K562 (cell line): ENCODE measurements at regions not wholly inside any gene's neighbourhood (a gene's known extent, or its start where the extent isn't known, plus 50 kb on each side); places are given as distances from the start of the nearest gene placed in this dataset.

Experiments
- ATAC-seq: fragments of 200-7000 bp; cut with Tn5 transposase; 3 replicates; pipeline ENCODE4 v1.9.1; 2020; ENCODE audit warnings: moderate library complexity
- BruUV-seq: library from RNA; stranded (reverse); fragments of 400-500 nt; replicated peaks from 2 replicates; lab custom pipeline; 2021; lab: Mats Ljungman, UMichigan
- CTCF ChIA-PET: fragments of 300-600 bp; formaldehyde crosslinking; extraction: SDS; loops from one replicate; lab custom pipeline; 2021; ENCODE audit warnings: low intra/inter-chr PET ratio; lab: Yijun Ruan, JAX
- POLR2A ChIA-PET: fragments of 300-600, 350-650 bp; sonication (Branson Sonifier 250); formaldehyde crosslinking; extraction: SDS; loops from one replicate; lab custom pipeline; 2021; ENCODE audit warnings: antibody characterized with exemption, inconsistent platforms; lab: Yijun Ruan, JAX
- DNase-seq, 4 experiments: peaks; one replicate each; pipeline versions ENCODE4 v3.0.0 to v3.0.0-alpha.2; 2011 to 2018; ENCODE audit warnings: low spot score in 3 of 4, mixed read lengths in 3 of 4; ENCODE audit errors: extremely low read depth in 1 of 4
- FAIRE-seq: peaks from 2 replicates; lab custom pipeline; 2011; peaks lifted over from hg19 to GRCh38; lab: Jason Lieb, UNC
- H2AFZ ChIP-seq: 2 replicates; pipeline ENCODE4 v1.6.0; 2011; ENCODE audit warnings: low read depth, low read length, control low read depth, inconsistent platforms
- H3K27ac ChIP-seq: fragments of 200-600 bp; 3 replicates; pipeline ENCODE4 v1.8.0; 2011; ENCODE audit warnings: low read depth, mild to moderate bottlenecking, control low read depth, inconsistent platforms, low read length, moderate library complexity, mixed read lengths; ENCODE audit errors: extremely low read depth
- H3K27me3 ChIP-seq, 2 experiments: fragments of 300-600 bp in 1 of 2; 2 replicates in 1 of 2; 3 replicates in 1 of 2; pipeline versions ENCODE4 v1.6.0 to v1.8.0; 2011; ENCODE audit warnings: inconsistent platforms in 2 of 2, low read length in 2 of 2, mild to moderate bottlenecking in 1 of 2, mixed read lengths in 1 of 2, moderate library complexity in 1 of 2; ENCODE audit not compliant: control insufficient read depth in 2 of 2, insufficient read depth in 2 of 2
- H3K36me3 ChIP-seq: fragments of 300-600 bp; 3 replicates; pipeline ENCODE4 v1.8.0; 2011; ENCODE audit warnings: mild to moderate bottlenecking, low read length, inconsistent platforms; ENCODE audit not compliant: control insufficient read depth, insufficient read depth
- H3K4me1 ChIP-seq, 2 experiments: fragments of 200-600 bp in 1 of 2; replicated peaks in 1 of 2; 2 replicates in 1 of 2; 3 replicates in 1 of 2; pipeline versions ENCODE4 v1.5.1 to v1.8.0; 2011; ENCODE audit warnings: inconsistent platforms in 2 of 2, low read length in 2 of 2, mild to moderate bottlenecking in 1 of 2, mixed read lengths in 1 of 2, moderate library complexity in 1 of 2; ENCODE audit not compliant: control insufficient read depth in 2 of 2, insufficient read depth in 2 of 2
- H3K4me2 ChIP-seq: 2 replicates; pipeline ENCODE4 v1.6.1; 2011; ENCODE audit warnings: low read length, control low read depth, inconsistent platforms, mixed read lengths; ENCODE audit not compliant: insufficient read depth
- H3K4me3 ChIP-seq: fragments of 200-600 bp; sonication (generic), shearing (Covaris generic); 2 replicates; pipeline ENCODE4 v1.5.1; 2016; ENCODE audit warnings: control low read depth, inconsistent platforms
- H3K79me2 ChIP-seq: fragments of 200-600 bp; 3 replicates; pipeline ENCODE4 v1.8.0; 2011; ENCODE audit warnings: low read length, inconsistent platforms; ENCODE audit not compliant: control insufficient read depth, insufficient read depth
- H3K9ac ChIP-seq, 2 experiments: 2 replicates each; pipeline versions ENCODE4 v1.6.0 to v1.6.1; 2011; ENCODE audit warnings: low read depth in 2 of 2, low read length in 2 of 2, control low read depth in 1 of 2, inconsistent platforms in 1 of 2, mild to moderate bottlenecking in 1 of 2, mixed read lengths in 1 of 2; ENCODE audit not compliant: insufficient read depth in 1 of 2
- H3K9me1 ChIP-seq: one replicate; pipeline ENCODE4 v1.6.0; 2011; ENCODE audit warnings: inconsistent platforms, mild to moderate bottlenecking, low read length, moderate library complexity; ENCODE audit not compliant: control insufficient read depth, insufficient read depth
- H3K9me3 ChIP-seq: replicated peaks from 2 replicates; pipeline ENCODE4 v1.5.1; 2011; ENCODE audit warnings: low read depth, low read length, inconsistent platforms; ENCODE audit not compliant: control insufficient read depth, insufficient read depth
- H4K20me1 ChIP-seq: replicated peaks from 2 replicates; pipeline ENCODE4 v1.6.1; 2011; ENCODE audit warnings: low read length, inconsistent platforms, mixed read lengths; ENCODE audit not compliant: control insufficient read depth, insufficient read depth
- CBX5 ChIP-seq: IDR thresholded peaks from 2 replicates; pipeline ENCODE4 v1.6.1; 2014; ENCODE audit warnings: low read depth, borderline replicate concordance
- CHD1 ChIP-seq: fragments of 200-600 bp; sonication (generic); IDR thresholded peaks from one replicate; pipeline ENCODE4 v1.6.1; 2012; ENCODE audit warnings: mild to moderate bottlenecking, moderate library complexity, low read length, inconsistent platforms
- CHD4 ChIP-seq: fragments of 200-600 bp; sonication (generic); IDR thresholded peaks from 3 replicates; pipeline ENCODE4 v1.6.1; 2012; ENCODE audit warnings: low read depth, mild to moderate bottlenecking, mixed read lengths, low read length, inconsistent platforms; ENCODE audit not compliant: insufficient read depth, insufficient replicate concordance, poor library complexity, severe bottlenecking
- COPS2 ChIP-seq: fragments of 450-650 bp; conservative IDR thresholded peaks from 2 replicates; pipeline ENCODE4 v1.6.1; 2016; ENCODE audit warnings: mild to moderate bottlenecking, moderate library complexity
- EWSR1 ChIP-seq: fragments of 450-650 bp; IDR thresholded peaks from 2 replicates; pipeline ENCODE4 v1.6.1; 2018; ENCODE audit warnings: borderline replicate concordance, mild to moderate bottlenecking, low read depth, moderate library complexity; ENCODE audit not compliant: partially characterized antibody
- FOXA3 ChIP-seq, 2 experiments: fragments of 450-650 bp in 1 of 2; sonication (generic) in 1 of 2; formaldehyde crosslinking; IDR thresholded peaks in 1 of 2; conservative IDR thresholded peaks in 1 of 2; 2 replicates each; pipeline versions ENCODE4 v1.4.0 to v1.8.0; 2020 to 2022; ENCODE audit warnings: mild to moderate bottlenecking in 2 of 2, missing genetic modification reagents in 1 of 2
- HNRNPUL1 ChIP-seq: fragments of 200-400 bp; formaldehyde crosslinking; IDR thresholded peaks from 2 replicates; pipeline ENCODE4 v1.6.1; 2017; ENCODE audit warnings: low read length
- LCOR ChIP-seq: sonication (generic); formaldehyde crosslinking; IDR thresholded peaks from 2 replicates; pipeline ENCODE4 v1.8.0; 2022; ENCODE audit warnings: mild to moderate bottlenecking, missing genetic modification reagents
- WGBS: fragments of 100-300 bp; shearing (Covaris generic); methylation state at CpG from one replicate; pipeline ENCODE4 v1.1.6; 2016; ENCODE audit warnings: low coverage, mixed read lengths; ENCODE audit not compliant: insufficient coverage; ENCODE audit errors: missing lambda C conversion rate; 5-methylcytosine and 5-hydroxymethylcytosine counted together
- in situ Hi-C: fragments of 300-500 bp; cut with MboI; formaldehyde crosslinking; loops from 4 replicates; pipeline ENCODE4 v1.15.0; 2018; ENCODE audit warnings: inconsistent platforms, mixed read lengths
- intact Hi-C: fragments of 100-400 bp; cut with micrococcal nuclease; formaldehyde crosslinking; loops from 2 replicates; pipeline ENCODE4 v1.14.2; 2022

- Histone ChIP-seq H3K79me2 (no peaks in the 10 kb centered on the region), H3K9me3 (no peaks in the 10 kb centered on the region), H3K36me3 (no peaks in the 10 kb centered on the region), H2AFZ (no peak overlapping the region), H3K4me2 (no peak overlapping the region), H3K27ac (no peak overlapping the region), H3K4me3 (no peak overlapping the region), H3K9ac (no peak overlapping the region), H3K4me1 (no peaks in the 10 kb centered on the region), H3K27me3 (peaks cover 5 to 15% of the 10 kb centered on the region in 2 experiments; a peak in 4 of 5 replicates), H3K9me1 (no peaks in the 10 kb centered on the region), H4K20me1 (no peaks in the 10 kb centered on the region)
- no TSS peak for BruUV-seq
- ATAC-seq, result no peak
- no peak for DNase-seq
- ChIA-PET CTCF (no interaction called here), POLR2A (no interaction called here)
- no peak for TF ChIP-seq CBX5
- TF ChIP-seq LCOR (CRISPR knock-in tag), result no peak
- no peak for TF ChIP-seq HNRNPUL1
- no peak for TF ChIP-seq EWSR1
- TF ChIP-seq CHD1, result no peak
- TF ChIP-seq CHD4, result no peak
- TF ChIP-seq COPS2, result no peak
- TF ChIP-seq FOXA3 (CRISPR knock-in tag; conservative IDR thresholded peaks at IDR 0.05 in 1 of 2, IDR thresholded peaks at IDR 0.05 in 1 of 2), result no peak
- in situ Hi-C loops, result no loop called here
- no peak for FAIRE-seq
- WGBS, result 1% methylated on average over 7 of the region's 7 CpGs
- intact Hi-C loops, result no loop called here
These were observed 120.3 kb upstream of the TJP1 start for GRCh38 chr15:29942548-29942947.
